Activated naive CD4-positive, alpha-beta T cell treated with anti-CD3 and anti-CD28 coated beads for 36 hours (primary cell): ENCODE measurements at regions not wholly inside any gene's neighbourhood (a gene's known extent, or its start where the extent isn't known, plus 50 kb on each side); places are given as distances from the start of the nearest gene placed in this dataset.

Experiments
- CTCF ChIA-PET: fragments of 350-600 bp; sonication (Branson Sonifier 250); formaldehyde crosslinking; loops from one replicate; lab custom pipeline; 2021; ENCODE audit warnings: antibody characterized with exemption; lab: Charles Lee
- DNase-seq: peaks from one replicate; pipeline ENCODE4 v3.0.0-alpha.2; 2020
- H3K27ac Mint-ChIP-seq: one replicate; pipeline ENCODE4 v1.8.0; 2021; ENCODE audit warnings: mild to moderate bottlenecking, mixed read lengths
- H3K27me3 Mint-ChIP-seq: one replicate; pipeline ENCODE4 v1.8.0; 2021; ENCODE audit warnings: low read depth, mixed read lengths
- H3K36me3 Mint-ChIP-seq: one replicate; pipeline ENCODE4 v1.8.0; 2021; ENCODE audit warnings: low read depth, mixed read lengths
- H3K4me1 Mint-ChIP-seq: one replicate; pipeline ENCODE4 v1.8.0; 2021; ENCODE audit warnings: low read depth, mixed read lengths
- H3K4me3 Mint-ChIP-seq: one replicate; pipeline ENCODE4 v1.8.0; 2021; ENCODE audit warnings: mild to moderate bottlenecking, moderate library complexity, mixed read lengths
- H3K9me3 Mint-ChIP-seq: one replicate; pipeline ENCODE4 v1.8.0; 2021; ENCODE audit warnings: mixed read lengths
- intact Hi-C: fragments of 100-400 bp; cut with micrococcal nuclease; formaldehyde crosslinking; loops from one replicate; pipeline ENCODE4 v1.15.1; 2023

- peaks cover 3% of the 10 kb centered on the region for H3K27me3 Mint-ChIP-seq
- intact Hi-C loops, result no loop called here
- CTCF ChIA-PET, result interaction anchor here (0.6 kb wide), 1 partner anchor 350 kb away, joined by 3 read pairs; no protein-coding TSS in a partner anchor
- no peaks in the 10 kb centered on the region for H3K36me3 Mint-ChIP-seq
- no peaks in the 10 kb centered on the region for H3K4me1 Mint-ChIP-seq
- no peaks in the 10 kb centered on the region for H3K9me3 Mint-ChIP-seq
- no peak overlapping the region for H3K4me3 Mint-ChIP-seq
- no peak overlapping the region for H3K27ac Mint-ChIP-seq
- no peak for DNase-seq
Measured at GRCh38 chr4:140269369-140269768, 104.1 kb upstream of the SCOC start.

- CTCF ChIA-PET, result interaction anchor here (0.6 kb wide), 1 partner anchor 1211 kb away, joined by 3 read pairs; no protein-coding TSS in a partner anchor
- Mint-ChIP-seq H3K27me3 (peaks cover 3% of the 10 kb centered on the region), H3K4me3 (no peak overlapping the region), H3K9me3 (no peaks in the 10 kb centered on the region), H3K4me1 (no peaks in the 10 kb centered on the region), H3K27ac (no peak overlapping the region), H3K36me3 (no peaks in the 10 kb centered on the region)
- intact Hi-C loops, result no loop called here
- no peak for DNase-seq
Measured at GRCh38 chr4:140268186-140268841, 105.1 kb upstream of the SCOC start.

- DNase-seq, result no peak
- CTCF ChIA-PET, result interaction anchor here (0.6 kb wide), 1 partner anchor 1210 kb away, joined by 3 read pairs; no protein-coding TSS in a partner anchor
- H3K4me1 Mint-ChIP-seq, result no peaks in the 10 kb centered on the region
- H3K27me3 Mint-ChIP-seq, result peaks cover 3% of the 10 kb centered on the region
- H3K36me3 Mint-ChIP-seq, result no peaks in the 10 kb centered on the region
- no peak overlapping the region for H3K4me3 Mint-ChIP-seq
- H3K27ac Mint-ChIP-seq, result no peak overlapping the region
- H3K9me3 Mint-ChIP-seq, result no peaks in the 10 kb centered on the region
- intact Hi-C loops, result no loop called here
Measured at GRCh38 chr4:140267576-140267975, 105.9 kb upstream of the SCOC start.

- DNase-seq, result no peak
- no peaks in the 10 kb centered on the region for H3K9me3 Mint-ChIP-seq
- H3K4me1 Mint-ChIP-seq, result no peaks in the 10 kb centered on the region
- CTCF ChIA-PET, result interaction anchor here (1.0 kb wide), 1 partner anchor 10 kb away, joined by 4 read pairs; no protein-coding TSS in a partner anchor
- intact Hi-C loops, result no loop called here
- H3K4me3 Mint-ChIP-seq, result no peak overlapping the region
- H3K36me3 Mint-ChIP-seq, result no peaks in the 10 kb centered on the region
- H3K27me3 Mint-ChIP-seq, result peaks cover 3% of the 10 kb centered on the region
- no peak overlapping the region for H3K27ac Mint-ChIP-seq
Measured at GRCh38 chr4:140266958-140267568, 106.4 kb upstream of the SCOC start.

- H3K9me3 Mint-ChIP-seq, result no peaks in the 10 kb centered on the region
- H3K27me3 Mint-ChIP-seq, result no peaks in the 10 kb centered on the region
- H3K4me3 Mint-ChIP-seq, result no peak overlapping the region
- peaks cover 4% of the 10 kb centered on the region for H3K4me1 Mint-ChIP-seq
- no peak for DNase-seq
- no peak overlapping the region for H3K27ac Mint-ChIP-seq
- CTCF ChIA-PET, result no interaction called here
- intact Hi-C loops, result no loop called here
- H3K36me3 Mint-ChIP-seq, result no peaks in the 10 kb centered on the region
Measured at GRCh38 chr4:140260227-140260626, 106.2 kb upstream of the MAML3 start.

GRCh38 chr4:140258476-140258875, 104.5 kb upstream of the MAML3 start:
- Mint-ChIP-seq H3K27me3 (peaks cover 4% of the 10 kb centered on the region), H3K36me3 (no peaks in the 10 kb centered on the region), H3K9me3 (no peaks in the 10 kb centered on the region), H3K27ac (no peak overlapping the region), H3K4me1 (peaks cover 6% of the 10 kb centered on the region), H3K4me3 (no peak overlapping the region)
- intact Hi-C loops, result no loop called here
- no peak for DNase-seq
- CTCF ChIA-PET, result interaction anchor here (0.5 kb wide), 2 partner anchors 202 to 1011 kb away, joined by 3 to 5 read pairs; no protein-coding TSS in a partner anchor

- peaks cover 6% of the 10 kb centered on the region for H3K4me1 Mint-ChIP-seq
- no peak overlapping the region for H3K4me3 Mint-ChIP-seq
- H3K9me3 Mint-ChIP-seq, result no peaks in the 10 kb centered on the region
- H3K27ac Mint-ChIP-seq, result no peak overlapping the region
- CTCF ChIA-PET, result interaction anchor here (0.6 to 1.1 kb wide), 2 partner anchors 9 to 103 kb away, joined by 3 to 4 read pairs; no protein-coding TSS in a partner anchor
- peaks cover 4% of the 10 kb centered on the region for H3K27me3 Mint-ChIP-seq
- intact Hi-C loops, result no loop called here
- no peak for DNase-seq
- H3K36me3 Mint-ChIP-seq, result no peaks in the 10 kb centered on the region
Measured at GRCh38 chr4:140257461-140258305, 103.7 kb upstream of the MAML3 start.

GRCh38 chr4:140256941-140257340, 103.0 kb upstream of the MAML3 start:
- intact Hi-C loops, result no loop called here

GRCh38 chr4:140256335-140256734, 102.4 kb upstream of the MAML3 start:
- no peak overlapping the region for H3K4me3 Mint-ChIP-seq
- intact Hi-C loops, result no loop called here
- no peaks in the 10 kb centered on the region for H3K9me3 Mint-ChIP-seq
- DNase-seq, result peak; percentile 16
- no peak overlapping the region for H3K27ac Mint-ChIP-seq
- peaks cover 11% of the 10 kb centered on the region for H3K4me1 Mint-ChIP-seq
- peaks cover 6% of the 10 kb centered on the region for H3K27me3 Mint-ChIP-seq
- CTCF ChIA-PET, result no interaction called here
- no peaks in the 10 kb centered on the region for H3K36me3 Mint-ChIP-seq

More at GRCh38 chr4:140256941-140257340, 103.0 kb upstream of the MAML3 start:
- CTCF ChIA-PET, result interaction anchor here (0.6 to 1.1 kb wide), 2 partner anchors 10 to 103 kb away, joined by 3 to 4 read pairs; no protein-coding TSS in a partner anchor
- Mint-ChIP-seq H3K27me3 (peaks cover 5% of the 10 kb centered on the region), H3K36me3 (no peaks in the 10 kb centered on the region), H3K9me3 (no peaks in the 10 kb centered on the region), H3K27ac (no peak overlapping the region), H3K4me3 (no peak overlapping the region), H3K4me1 (peaks cover 10% of the 10 kb centered on the region)
- DNase-seq, result no peak

GRCh38 chr4:140255927-140256326, 101.9 kb upstream of the MAML3 start:
- Mint-ChIP-seq H3K4me1 (peaks cover 11% of the 10 kb centered on the region), H3K36me3 (no peaks in the 10 kb centered on the region), H3K27me3 (peaks cover 6% of the 10 kb centered on the region), H3K4me3 (no peak overlapping the region), H3K9me3 (no peaks in the 10 kb centered on the region), H3K27ac (no peak overlapping the region)
- DNase-seq, result no peak
- intact Hi-C loops, result no loop called here
- CTCF ChIA-PET, result interaction anchor here (1.2 to 5.1 kb wide), 4 partner anchors 13 to 243 kb away, joined by 3 to 53 read pairs (median 28); no protein-coding TSS in a partner anchor

- no peaks in the 10 kb centered on the region for H3K36me3 Mint-ChIP-seq
- no peak overlapping the region for H3K27ac Mint-ChIP-seq
- no peak overlapping the region for H3K4me3 Mint-ChIP-seq
- peaks cover 6% of the 10 kb centered on the region for H3K27me3 Mint-ChIP-seq
- H3K9me3 Mint-ChIP-seq, result no peaks in the 10 kb centered on the region
- H3K4me1 Mint-ChIP-seq, result peaks cover 11% of the 10 kb centered on the region
- no peak for DNase-seq
- intact Hi-C loops, result no loop called here
- CTCF ChIA-PET, result interaction anchor here (1.2 to 5.1 kb wide), 5 partner anchors 12 to 243 kb away, joined by 3 to 53 read pairs (median 19); no protein-coding TSS in a partner anchor
Measured at GRCh38 chr4:140255467-140255866, 101.5 kb upstream of the MAML3 start.
